ENCODE measurements at regions not wholly inside any gene's neighbourhood (a gene's known extent, or its start where the extent isn't known, plus 50 kb on each side); places are given as distances from the start of the nearest gene placed in this dataset.

DNA sequence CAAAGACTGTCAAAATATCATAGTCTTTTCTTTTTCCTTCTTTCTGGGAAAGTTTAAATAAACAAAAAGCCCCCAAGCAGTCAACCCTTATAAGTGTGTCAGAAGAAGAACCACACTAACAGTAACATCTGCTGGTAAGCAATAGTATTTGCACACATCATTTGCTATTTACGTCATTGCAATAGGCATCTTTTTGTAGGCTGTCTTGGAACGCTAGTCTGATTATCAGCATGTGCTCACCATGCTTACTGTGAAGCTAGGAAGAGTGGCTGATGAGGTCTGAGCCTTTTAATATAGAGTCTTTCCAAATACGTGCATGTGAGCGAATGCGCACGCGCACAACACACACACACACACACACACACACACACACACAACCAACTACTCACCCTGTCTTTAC, 599.0 kb upstream of the TPK1 start:
- TF ChIP-seq EZH2 (IDR thresholded peaks at IDR 0.05; ENCODE audit: low read depth, low read length, severe bottlenecking) (no peak), TCF12 (IDR thresholded peaks at IDR 0.05; ENCODE audit: low read depth, low read length) (no peak), BRCA1 (IDR thresholded peaks at IDR 0.05; ENCODE audit: low read depth, low read length) (no peak), CEBPB (IDR thresholded peaks at IDR 0.05; ENCODE audit: low read depth, low read length) (no peak), GABPA (IDR thresholded peaks at IDR 0.05; ENCODE audit: borderline replicate concordance, insufficient read depth, low read length) (no peak), SP1 (IDR thresholded peaks at IDR 0.05; ENCODE audit: low read depth, low read length) (no peak), CREB1 (IDR thresholded peaks at IDR 0.05) (no peak)
- TF ChIP-seq, protein P1, sequence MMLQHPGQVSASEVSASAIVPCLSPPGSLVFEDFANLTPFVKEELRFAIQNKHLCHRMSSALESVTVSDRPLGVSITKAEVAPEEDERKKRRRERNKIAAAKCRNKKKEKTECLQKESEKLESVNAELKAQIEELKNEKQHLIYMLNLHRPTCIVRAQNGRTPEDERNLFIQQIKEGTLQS (IDR thresholded peaks at IDR 0.05; ENCODE audit: insufficient read depth, low read depth, low read length) = no peak
- TF ChIP-seq, protein P2, sequence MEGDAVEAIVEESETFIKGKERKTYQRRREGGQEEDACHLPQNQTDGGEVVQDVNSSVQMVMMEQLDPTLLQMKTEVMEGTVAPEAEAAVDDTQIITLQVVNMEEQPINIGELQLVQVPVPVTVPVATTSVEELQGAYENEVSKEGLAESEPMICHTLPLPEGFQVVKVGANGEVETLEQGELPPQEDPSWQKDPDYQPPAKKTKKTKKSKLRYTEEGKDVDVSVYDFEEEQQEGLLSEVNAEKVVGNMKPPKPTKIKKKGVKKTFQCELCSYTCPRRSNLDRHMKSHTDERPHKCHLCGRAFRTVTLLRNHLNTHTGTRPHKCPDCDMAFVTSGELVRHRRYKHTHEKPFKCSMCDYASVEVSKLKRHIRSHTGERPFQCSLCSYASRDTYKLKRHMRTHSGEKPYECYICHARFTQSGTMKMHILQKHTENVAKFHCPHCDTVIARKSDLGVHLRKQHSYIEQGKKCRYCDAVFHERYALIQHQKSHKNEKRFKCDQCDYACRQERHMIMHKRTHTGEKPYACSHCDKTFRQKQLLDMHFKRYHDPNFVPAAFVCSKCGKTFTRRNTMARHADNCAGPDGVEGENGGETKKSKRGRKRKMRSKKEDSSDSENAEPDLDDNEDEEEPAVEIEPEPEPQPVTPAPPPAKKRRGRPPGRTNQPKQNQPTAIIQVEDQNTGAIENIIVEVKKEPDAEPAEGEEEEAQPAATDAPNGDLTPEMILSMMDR (IDR thresholded peaks at IDR 0.05; ENCODE audit: control extremely low read depth in 1 of 3, insufficient read depth in 1 of 3, low read depth in 1 of 3, low read length in 3 of 3) = no peak
